ENCODE measurements at regions not wholly inside any gene's neighbourhood (a gene's known extent, or its start where the extent isn't known, plus 50 kb on each side); places are given as distances from the start of the nearest gene placed in this dataset.

- TF ChIP-seq, protein P1, sequence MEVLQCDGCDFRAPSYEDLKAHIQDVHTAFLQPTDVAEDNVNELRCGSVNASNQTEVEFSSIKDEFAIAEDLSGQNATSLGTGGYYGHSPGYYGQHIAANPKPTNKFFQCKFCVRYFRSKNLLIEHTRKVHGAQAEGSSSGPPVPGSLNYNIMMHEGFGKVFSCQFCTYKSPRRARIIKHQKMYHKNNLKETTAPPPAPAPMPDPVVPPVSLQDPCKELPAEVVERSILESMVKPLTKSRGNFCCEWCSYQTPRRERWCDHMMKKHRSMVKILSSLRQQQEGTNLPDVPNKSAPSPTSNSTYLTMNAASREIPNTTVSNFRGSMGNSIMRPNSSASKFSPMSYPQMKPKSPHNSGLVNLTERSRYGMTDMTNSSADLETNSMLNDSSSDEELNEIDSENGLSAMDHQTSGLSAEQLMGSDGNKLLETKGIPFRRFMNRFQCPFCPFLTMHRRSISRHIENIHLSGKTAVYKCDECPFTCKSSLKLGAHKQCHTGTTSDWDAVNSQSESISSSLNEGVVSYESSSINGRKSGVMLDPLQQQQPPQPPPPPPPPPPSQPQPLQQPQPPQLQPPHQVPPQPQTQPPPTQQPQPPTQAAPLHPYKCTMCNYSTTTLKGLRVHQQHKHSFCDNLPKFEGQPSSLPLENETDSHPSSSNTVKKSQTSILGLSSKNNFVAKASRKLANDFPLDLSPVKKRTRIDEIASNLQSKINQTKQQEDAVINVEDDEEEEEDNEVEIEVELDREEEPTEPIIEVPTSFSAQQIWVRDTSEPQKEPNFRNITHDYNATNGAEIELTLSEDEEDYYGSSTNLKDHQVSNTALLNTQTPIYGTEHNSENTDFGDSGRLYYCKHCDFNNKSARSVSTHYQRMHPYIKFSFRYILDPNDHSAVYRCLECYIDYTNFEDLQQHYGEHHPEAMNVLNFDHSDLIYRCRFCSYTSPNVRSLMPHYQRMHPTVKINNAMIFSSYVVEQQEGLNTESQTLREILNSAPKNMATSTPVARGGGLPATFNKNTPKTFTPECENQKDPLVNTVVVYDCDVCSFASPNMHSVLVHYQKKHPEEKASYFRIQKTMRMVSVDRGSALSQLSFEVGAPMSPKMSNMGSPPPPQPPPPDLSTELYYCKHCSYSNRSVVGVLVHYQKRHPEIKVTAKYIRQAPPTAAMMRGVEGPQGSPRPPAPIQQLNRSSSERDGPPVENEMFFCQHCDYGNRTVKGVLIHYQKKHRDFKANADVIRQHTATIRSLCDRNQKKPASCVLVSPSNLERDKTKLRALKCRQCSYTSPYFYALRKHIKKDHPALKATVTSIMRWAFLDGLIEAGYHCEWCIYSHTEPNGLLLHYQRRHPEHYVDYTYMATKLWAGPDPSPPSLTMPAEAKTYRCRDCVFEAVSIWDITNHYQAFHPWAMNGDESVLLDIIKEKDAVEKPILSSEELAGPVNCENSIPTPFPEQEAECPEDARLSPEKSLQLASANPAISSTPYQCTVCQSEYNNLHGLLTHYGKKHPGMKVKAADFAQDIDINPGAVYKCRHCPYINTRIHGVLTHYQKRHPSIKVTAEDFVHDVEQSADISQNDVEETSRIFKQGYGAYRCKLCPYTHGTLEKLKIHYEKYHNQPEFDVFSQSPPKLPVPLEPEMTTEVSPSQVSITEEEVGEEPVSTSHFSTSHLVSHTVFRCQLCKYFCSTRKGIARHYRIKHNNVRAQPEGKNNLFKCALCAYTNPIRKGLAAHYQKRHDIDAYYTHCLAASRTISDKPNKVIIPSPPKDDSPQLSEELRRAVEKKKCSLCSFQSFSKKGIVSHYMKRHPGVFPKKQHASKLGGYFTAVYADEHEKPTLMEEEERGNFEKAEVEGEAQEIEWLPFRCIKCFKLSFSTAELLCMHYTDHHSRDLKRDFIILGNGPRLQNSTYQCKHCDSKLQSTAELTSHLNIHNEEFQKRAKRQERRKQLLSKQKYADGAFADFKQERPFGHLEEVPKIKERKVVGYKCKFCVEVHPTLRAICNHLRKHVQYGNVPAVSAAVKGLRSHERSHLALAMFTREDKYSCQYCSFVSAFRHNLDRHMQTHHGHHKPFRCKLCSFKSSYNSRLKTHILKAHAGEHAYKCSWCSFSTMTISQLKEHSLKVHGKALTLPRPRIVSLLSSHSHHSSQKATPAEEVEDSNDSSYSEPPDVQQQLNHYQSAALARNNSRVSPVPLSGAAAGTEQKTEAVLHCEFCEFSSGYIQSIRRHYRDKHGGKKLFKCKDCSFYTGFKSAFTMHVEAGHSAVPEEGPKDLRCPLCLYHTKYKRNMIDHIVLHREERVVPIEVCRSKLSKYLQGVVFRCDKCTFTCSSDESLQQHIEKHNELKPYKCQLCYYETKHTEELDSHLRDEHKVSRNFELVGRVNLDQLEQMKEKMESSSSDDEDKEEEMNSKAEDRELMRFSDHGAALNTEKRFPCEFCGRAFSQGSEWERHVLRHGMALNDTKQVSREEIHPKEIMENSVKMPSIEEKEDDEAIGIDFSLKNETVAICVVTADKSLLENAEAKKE (CRISPR knock-in tag; IDR thresholded peaks at IDR 0.05) = no peak
- TF ChIP-seq, protein P2, sequence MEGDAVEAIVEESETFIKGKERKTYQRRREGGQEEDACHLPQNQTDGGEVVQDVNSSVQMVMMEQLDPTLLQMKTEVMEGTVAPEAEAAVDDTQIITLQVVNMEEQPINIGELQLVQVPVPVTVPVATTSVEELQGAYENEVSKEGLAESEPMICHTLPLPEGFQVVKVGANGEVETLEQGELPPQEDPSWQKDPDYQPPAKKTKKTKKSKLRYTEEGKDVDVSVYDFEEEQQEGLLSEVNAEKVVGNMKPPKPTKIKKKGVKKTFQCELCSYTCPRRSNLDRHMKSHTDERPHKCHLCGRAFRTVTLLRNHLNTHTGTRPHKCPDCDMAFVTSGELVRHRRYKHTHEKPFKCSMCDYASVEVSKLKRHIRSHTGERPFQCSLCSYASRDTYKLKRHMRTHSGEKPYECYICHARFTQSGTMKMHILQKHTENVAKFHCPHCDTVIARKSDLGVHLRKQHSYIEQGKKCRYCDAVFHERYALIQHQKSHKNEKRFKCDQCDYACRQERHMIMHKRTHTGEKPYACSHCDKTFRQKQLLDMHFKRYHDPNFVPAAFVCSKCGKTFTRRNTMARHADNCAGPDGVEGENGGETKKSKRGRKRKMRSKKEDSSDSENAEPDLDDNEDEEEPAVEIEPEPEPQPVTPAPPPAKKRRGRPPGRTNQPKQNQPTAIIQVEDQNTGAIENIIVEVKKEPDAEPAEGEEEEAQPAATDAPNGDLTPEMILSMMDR (conservative IDR thresholded peaks at IDR 0.05; ENCODE audit: low read depth in 2 of 2) = no peak
- no peak for TF ChIP-seq JUNB (IDR thresholded peaks at IDR 0.05; ENCODE audit: unreplicated experiment)
- no peak for TF ChIP-seq STAT1 (IDR thresholded peaks at IDR 0.05; ENCODE audit: unreplicated experiment)
- no peak for TF ChIP-seq NANOG (IDR thresholded peaks at IDR 0.05; ENCODE audit: borderline replicate concordance)
- TF ChIP-seq, protein P3, sequence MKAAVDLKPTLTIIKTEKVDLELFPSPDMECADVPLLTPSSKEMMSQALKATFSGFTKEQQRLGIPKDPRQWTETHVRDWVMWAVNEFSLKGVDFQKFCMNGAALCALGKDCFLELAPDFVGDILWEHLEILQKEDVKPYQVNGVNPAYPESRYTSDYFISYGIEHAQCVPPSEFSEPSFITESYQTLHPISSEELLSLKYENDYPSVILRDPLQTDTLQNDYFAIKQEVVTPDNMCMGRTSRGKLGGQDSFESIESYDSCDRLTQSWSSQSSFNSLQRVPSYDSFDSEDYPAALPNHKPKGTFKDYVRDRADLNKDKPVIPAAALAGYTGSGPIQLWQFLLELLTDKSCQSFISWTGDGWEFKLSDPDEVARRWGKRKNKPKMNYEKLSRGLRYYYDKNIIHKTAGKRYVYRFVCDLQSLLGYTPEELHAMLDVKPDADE (IDR thresholded peaks at IDR 0.05) = no peak
These were observed 303.5 kb downstream of the IRX1 start (continued) for GRCh38 chr5:3899093-3899492.

GRCh38 chr5:3904584-3904983 is 309.0 kb downstream of the IRX1 start:
- Mint-ChIP-seq H3K4me1 (no peaks in the 10 kb centered on the region), H3K4me3 (no peak overlapping the region), H3K27me3 (ENCODE audit: insufficient read depth, low read depth, poor library complexity) (peaks cover 5% of the 10 kb centered on the region), H3K36me3 (ENCODE audit: low read depth) (no peaks in the 10 kb centered on the region), H3K27ac (no peak overlapping the region), H3K9me3 (peaks cover 6% of the 10 kb centered on the region; the same call in 1 of the 3 replicates)
- H3K27me3 ChIP-seq (ENCODE audit: insufficient read depth) = no peaks in the 10 kb centered on the region
- no peaks in the 10 kb centered on the region for H3F3A ChIP-seq (replicated peaks; ENCODE audit: low read depth)
- no peak overlapping the region for H3K4me2 ChIP-seq
- H2AFZ ChIP-seq = no peak overlapping the region
- H3K4me3 ChIP-seq = no peak overlapping the region
- ATAC-seq (no peak), DNase-seq (ENCODE audit: low spot score) (no peak)
- H3K79me2 ChIP-seq (replicated peaks; ENCODE audit: insufficient read depth) = no peaks in the 10 kb centered on the region
- H3K27ac ChIP-seq (ENCODE audit: low read depth) = no peak overlapping the region
- no peaks in the 10 kb centered on the region for H3K4me1 ChIP-seq (ENCODE audit: insufficient read depth)
- H4K20me1 ChIP-seq (replicated peaks; ENCODE audit: insufficient read depth) = no peaks in the 10 kb centered on the region
- H3K36me3 ChIP-seq (ENCODE audit: insufficient read depth) = no peaks in the 10 kb centered on the region
- no peak for TF ChIP-seq CREB1 (CRISPR knock-in tag; IDR thresholded peaks at IDR 0.05; ENCODE audit: low read depth)
- no peak for TF ChIP-seq ZNF114 (CRISPR knock-in tag; IDR thresholded peaks at IDR 0.05)
- no peak for TF ChIP-seq JUNB (IDR thresholded peaks at IDR 0.05; ENCODE audit: unreplicated experiment)
- peaks cover 6% of the 10 kb centered on the region; the same call in 1 of the 2 replicates for H3K9me2 ChIP-seq (ENCODE audit: insufficient read depth)

Measured in GM23338 (cell line).